Upper lobe of right lung (tissue), 1 donor: ENCODE measurements at regions not wholly inside any gene's neighbourhood (a gene's known extent, or its start where the extent isn't known, plus 50 kb on each side); places are given as distances from the start of the nearest gene placed in this dataset.

Source experiments
- ATAC-seq: fragments of 200-7000 bp; cut with Tn5 transposase; one replicate; pipeline ENCODE4 v1.9.1; 2020; ENCODE audit warnings: mild to moderate bottlenecking, moderate library complexity
- DNase-seq: peaks from one replicate; pipeline ENCODE4 v3.0.0-alpha.2; 2020
- H3K27ac ChIP-seq: fragments of 200-600 bp; one replicate; pipeline ENCODE4 v1.8.0; 2022
- H3K27me3 ChIP-seq: fragments of 200-600 bp; one replicate; pipeline ENCODE4 v1.8.0; 2022; ENCODE audit warnings: mild to moderate bottlenecking
- H3K36me3 ChIP-seq: fragments of 200-600 bp; one replicate; pipeline ENCODE4 v1.8.0; 2022
- H3K4me1 ChIP-seq: fragments of 200-600 bp; one replicate; pipeline ENCODE4 v1.8.0; 2022
- H3K4me3 ChIP-seq: fragments of 200-600 bp; one replicate; pipeline ENCODE4 v1.8.0; 2022; ENCODE audit warnings: mild to moderate bottlenecking
- H3K9me3 ChIP-seq: fragments of 200-600 bp; one replicate; pipeline ENCODE4 v1.8.0; 2022
- intact Hi-C: fragments of 100-400 bp; cut with DNase I; formaldehyde crosslinking; loops from one replicate; pipeline ENCODE4 v1.11.0; 2022
- TF ChIP-seq, protein P1 (sequence below): fragments of 200-600 bp; IDR thresholded peaks from one replicate; pipeline ENCODE4 v1.8.0; 2022; ENCODE audit warnings: antibody characterized with exemption
- donor health status: DM: no; HTN: yes; CAD: no; lungs with severe emphysema.

- intact Hi-C loops: no loop called here
- H3K4me1 ChIP-seq: no peaks in the 10 kb centered on the region
- TF ChIP-seq, protein P1, sequence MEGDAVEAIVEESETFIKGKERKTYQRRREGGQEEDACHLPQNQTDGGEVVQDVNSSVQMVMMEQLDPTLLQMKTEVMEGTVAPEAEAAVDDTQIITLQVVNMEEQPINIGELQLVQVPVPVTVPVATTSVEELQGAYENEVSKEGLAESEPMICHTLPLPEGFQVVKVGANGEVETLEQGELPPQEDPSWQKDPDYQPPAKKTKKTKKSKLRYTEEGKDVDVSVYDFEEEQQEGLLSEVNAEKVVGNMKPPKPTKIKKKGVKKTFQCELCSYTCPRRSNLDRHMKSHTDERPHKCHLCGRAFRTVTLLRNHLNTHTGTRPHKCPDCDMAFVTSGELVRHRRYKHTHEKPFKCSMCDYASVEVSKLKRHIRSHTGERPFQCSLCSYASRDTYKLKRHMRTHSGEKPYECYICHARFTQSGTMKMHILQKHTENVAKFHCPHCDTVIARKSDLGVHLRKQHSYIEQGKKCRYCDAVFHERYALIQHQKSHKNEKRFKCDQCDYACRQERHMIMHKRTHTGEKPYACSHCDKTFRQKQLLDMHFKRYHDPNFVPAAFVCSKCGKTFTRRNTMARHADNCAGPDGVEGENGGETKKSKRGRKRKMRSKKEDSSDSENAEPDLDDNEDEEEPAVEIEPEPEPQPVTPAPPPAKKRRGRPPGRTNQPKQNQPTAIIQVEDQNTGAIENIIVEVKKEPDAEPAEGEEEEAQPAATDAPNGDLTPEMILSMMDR: no peak
- DNase-seq (no peak), ATAC-seq (no peak)
- H3K27ac ChIP-seq: no peak overlapping the region
- no peak overlapping the region for H3K4me3 ChIP-seq
- no peaks in the 10 kb centered on the region for H3K9me3 ChIP-seq
- H3K36me3 ChIP-seq: no peaks in the 10 kb centered on the region
- no peaks in the 10 kb centered on the region for H3K27me3 ChIP-seq
These were observed 1018.6 kb upstream of the EYS start for GRCh38 chr6:66725670-66726069.

DNA sequence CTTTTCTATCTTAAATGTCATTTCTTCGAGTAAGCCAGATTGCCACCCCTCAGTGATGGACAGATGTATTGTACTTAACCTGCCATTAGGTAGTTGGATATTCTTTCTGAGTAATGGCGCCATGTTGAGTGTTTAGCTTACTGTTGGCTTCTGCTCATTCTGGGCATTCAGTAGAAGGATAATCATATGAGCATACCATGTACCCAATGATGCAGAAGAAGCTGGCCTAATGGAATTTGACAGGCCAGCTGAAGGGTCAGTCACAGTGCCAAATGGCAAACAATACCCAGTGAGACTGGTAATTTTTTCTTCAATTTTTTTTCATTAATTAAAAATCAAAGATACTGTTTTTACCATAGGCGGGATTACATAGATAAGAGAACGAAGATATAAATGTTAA, 1010.8 kb upstream of the EYS start:
- intact Hi-C loops: no loop called here

GRCh38 chr6:66699385-66699784, 992.4 kb upstream of the EYS start:
- Histone ChIP-seq H3K27ac (no peak overlapping the region), H3K36me3 (no peaks in the 10 kb centered on the region), H3K4me3 (no peak overlapping the region), H3K4me1 (no peaks in the 10 kb centered on the region), H3K27me3 (no peaks in the 10 kb centered on the region), H3K9me3 (no peaks in the 10 kb centered on the region)
- TF ChIP-seq, protein P1: no peak
- ATAC-seq (no peak), DNase-seq (no peak)
- intact Hi-C loops: no loop called here

More for the DNA sequence above, 1010.8 kb upstream of the EYS start:
- no peak overlapping the region for H3K27ac ChIP-seq
- ATAC-seq (no peak), DNase-seq (no peak)
- no peak overlapping the region for H3K4me3 ChIP-seq
- TF ChIP-seq, protein P1: no peak
- no peaks in the 10 kb centered on the region for H3K27me3 ChIP-seq
- H3K9me3 ChIP-seq: no peaks in the 10 kb centered on the region
- no peaks in the 10 kb centered on the region for H3K36me3 ChIP-seq
- H3K4me1 ChIP-seq: no peaks in the 10 kb centered on the region

DNA sequence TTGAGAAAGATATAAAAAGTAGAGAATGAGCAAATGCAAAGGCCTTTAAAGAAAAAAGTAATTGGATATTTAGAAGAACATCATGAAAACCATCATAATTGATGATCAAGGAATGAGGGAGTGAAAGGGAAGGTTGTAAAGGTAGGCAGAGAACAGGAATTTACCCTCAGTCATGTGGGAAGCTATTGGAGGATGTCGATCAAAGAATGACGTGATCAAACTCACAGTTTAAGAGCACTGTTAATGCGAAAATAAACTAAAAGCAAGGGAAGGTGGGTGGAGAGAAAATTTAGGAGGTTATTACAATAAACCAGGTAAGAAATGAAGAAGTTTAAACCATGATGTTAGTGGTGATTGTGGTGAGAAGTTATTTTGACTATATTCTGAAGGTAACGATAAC, 982.6 kb upstream of the EYS start:
- TF ChIP-seq, protein P1: no peak
- no peak for ATAC-seq
- Histone ChIP-seq H3K27me3 (no peaks in the 10 kb centered on the region), H3K27ac (no peak overlapping the region), H3K36me3 (no peaks in the 10 kb centered on the region), H3K4me1 (no peaks in the 10 kb centered on the region), H3K9me3 (no peaks in the 10 kb centered on the region), H3K4me3 (no peak overlapping the region)
- no peak for DNase-seq
- intact Hi-C loops: no loop called here

GRCh38 chr6:66687611-66688140, 980.6 kb upstream of the EYS start:
- Histone ChIP-seq H3K4me3 (no peak overlapping the region), H3K27me3 (no peaks in the 10 kb centered on the region), H3K36me3 (no peaks in the 10 kb centered on the region), H3K27ac (no peak overlapping the region), H3K9me3 (no peaks in the 10 kb centered on the region), H3K4me1 (no peaks in the 10 kb centered on the region)
- DNase-seq (no peak), ATAC-seq (no peak)
- TF ChIP-seq, protein P1: no peak
- intact Hi-C loops: no loop called here

- Histone ChIP-seq H3K27ac (no peak overlapping the region), H3K4me3 (no peak overlapping the region), H3K27me3 (no peaks in the 10 kb centered on the region), H3K36me3 (no peaks in the 10 kb centered on the region), H3K9me3 (no peaks in the 10 kb centered on the region), H3K4me1 (no peaks in the 10 kb centered on the region)
- TF ChIP-seq, protein P1: no peak
- ATAC-seq: no peak
- DNase-seq: no peak
- intact Hi-C loops: no loop called here
These were observed 968.9 kb upstream of the EYS start for GRCh38 chr6:66675906-66676305.
